H1 (cell line): ENCODE measurements at regions not wholly inside any gene's neighbourhood (a gene's known extent, or its start where the extent isn't known, plus 50 kb on each side); places are given as distances from the start of the nearest gene placed in this dataset.

Source experiments
- CBX5 ChIP-seq: fragments of 300-800, 300-1000 bp; sonication (generic); IDR thresholded peaks from 2 replicates; pipeline ENCODE4 v1.7.1; 2016; ENCODE audit warnings: antibody characterized with exemption, low read length, low read depth
- CEBPB ChIP-seq: IDR thresholded peaks from 2 replicates; pipeline ENCODE4 v1.6.1; 2012; ENCODE audit warnings: low read depth, low read length
- EP300 ChIP-seq, 2 experiments: IDR thresholded peaks; 1 replicate in 1 of 2; 2 replicates in 1 of 2; pipeline ENCODE4 v1.6.1; 2011 to 2012; ENCODE audit warnings: low read depth in 2 of 2, low read length in 2 of 2, mild to moderate bottlenecking in 2 of 2, borderline replicate concordance in 1 of 2, inconsistent platforms in 1 of 2, moderate library complexity in 1 of 2
- EZH2 ChIP-seq: fragments of 200-600 bp; sonication (generic); IDR thresholded peaks from 2 replicates; pipeline ENCODE4 v1.7.1; 2012; ENCODE audit warnings: low read depth, mild to moderate bottlenecking, moderate library complexity, low read length, inconsistent platforms; ENCODE audit not compliant: severe bottlenecking
- JUN ChIP-seq: IDR thresholded peaks from 2 replicates; pipeline ENCODE4 v1.6.1; 2011; ENCODE audit warnings: low read depth, mild to moderate bottlenecking, improper control_type of control experiment, low read length
- JUND ChIP-seq: IDR thresholded peaks from 2 replicates; pipeline ENCODE4 v1.6.1; 2011; ENCODE audit warnings: mild to moderate bottlenecking, improper control_type of control experiment, low read length
- KDM5A ChIP-seq: fragments of 200-600 bp; IDR thresholded peaks from 2 replicates; pipeline ENCODE4 v1.7.1; 2012; ENCODE audit warnings: mild to moderate bottlenecking, low read length, inconsistent platforms, mixed read lengths
- POLR2A ChIP-seq, 2 experiments: IDR thresholded peaks; 1 replicate in 1 of 2; 2 replicates in 1 of 2; pipeline ENCODE4 v1.6.1; 2011; ENCODE audit warnings: low read depth in 2 of 2, low read length in 2 of 2, mild to moderate bottlenecking in 2 of 2; ENCODE audit errors: control extremely low read depth in 1 of 2
- RBBP5 ChIP-seq: IDR thresholded peaks from 2 replicates; pipeline ENCODE4 v1.7.1; 2012; ENCODE audit warnings: low read depth, mild to moderate bottlenecking, inconsistent platforms, low read length, moderate library complexity, borderline replicate concordance
- YY1 ChIP-seq: IDR thresholded peaks from 2 replicates; pipeline ENCODE4 v1.6.1; 2011; ENCODE audit warnings: low read depth, mild to moderate bottlenecking, low read length
- ZNF274 ChIP-seq: IDR thresholded peaks from 2 replicates; pipeline ENCODE4 v1.7.0; 2012; ENCODE audit warnings: low read length, borderline replicate concordance; ENCODE audit errors: extremely low read depth
- TF ChIP-seq, protein P1 (sequence below), 3 experiments: IDR thresholded peaks; 1 replicate in 2 of 3; 2 replicates in 1 of 3; pipeline versions ENCODE4 v1.5.1 to v1.6.1; 2011; ENCODE audit warnings: low read length in 3 of 3, mild to moderate bottlenecking in 3 of 3, inconsistent platforms in 2 of 3, low read depth in 1 of 3, moderate library complexity in 1 of 3; ENCODE audit not compliant: insufficient read depth in 1 of 3; ENCODE audit errors: control extremely low read depth in 1 of 3
- TF ChIP-seq, protein P2 (sequence below): IDR thresholded peaks from 2 replicates; pipeline ENCODE4 v1.6.1; 2012; ENCODE audit warnings: low read length, inconsistent platforms

DNA sequence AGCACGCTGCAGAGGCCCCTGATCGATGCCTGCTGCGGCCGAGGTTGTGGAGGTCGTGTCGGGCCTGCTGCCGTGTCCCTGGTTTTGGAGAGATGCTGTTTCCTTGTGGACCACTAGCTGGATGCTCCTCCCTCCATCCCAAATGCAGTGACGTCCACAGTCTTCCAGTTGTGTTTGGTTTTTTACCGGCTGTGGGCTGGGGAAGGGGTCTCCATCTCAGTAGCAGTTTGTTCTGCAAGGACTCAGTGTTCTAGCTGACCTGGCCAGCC lies 143.0 kb upstream of the SHH start:
- TF ChIP-seq, protein P1, sequence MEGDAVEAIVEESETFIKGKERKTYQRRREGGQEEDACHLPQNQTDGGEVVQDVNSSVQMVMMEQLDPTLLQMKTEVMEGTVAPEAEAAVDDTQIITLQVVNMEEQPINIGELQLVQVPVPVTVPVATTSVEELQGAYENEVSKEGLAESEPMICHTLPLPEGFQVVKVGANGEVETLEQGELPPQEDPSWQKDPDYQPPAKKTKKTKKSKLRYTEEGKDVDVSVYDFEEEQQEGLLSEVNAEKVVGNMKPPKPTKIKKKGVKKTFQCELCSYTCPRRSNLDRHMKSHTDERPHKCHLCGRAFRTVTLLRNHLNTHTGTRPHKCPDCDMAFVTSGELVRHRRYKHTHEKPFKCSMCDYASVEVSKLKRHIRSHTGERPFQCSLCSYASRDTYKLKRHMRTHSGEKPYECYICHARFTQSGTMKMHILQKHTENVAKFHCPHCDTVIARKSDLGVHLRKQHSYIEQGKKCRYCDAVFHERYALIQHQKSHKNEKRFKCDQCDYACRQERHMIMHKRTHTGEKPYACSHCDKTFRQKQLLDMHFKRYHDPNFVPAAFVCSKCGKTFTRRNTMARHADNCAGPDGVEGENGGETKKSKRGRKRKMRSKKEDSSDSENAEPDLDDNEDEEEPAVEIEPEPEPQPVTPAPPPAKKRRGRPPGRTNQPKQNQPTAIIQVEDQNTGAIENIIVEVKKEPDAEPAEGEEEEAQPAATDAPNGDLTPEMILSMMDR (IDR thresholded peaks at IDR 0.05; ENCODE audit: control extremely low read depth in 1 of 3, insufficient read depth in 1 of 3, low read depth in 1 of 3, low read length in 3 of 3), result no peak
- TF ChIP-seq JUN (no peak), RBBP5 (no peak), KDM5A (no peak), ZNF274 (no peak), JUND (no peak), CEBPB (no peak), POLR2A (IDR thresholded peaks at IDR 0.05; ENCODE audit: control extremely low read depth in 1 of 2, low read depth in 2 of 2, low read length in 2 of 2) (no peak), YY1 (no peak), EZH2 (no peak), CBX5 (no peak), EP300 (IDR thresholded peaks at IDR 0.05; ENCODE audit: borderline replicate concordance in 1 of 2, low read depth in 2 of 2, low read length in 2 of 2) (no peak)
- TF ChIP-seq, protein P2, sequence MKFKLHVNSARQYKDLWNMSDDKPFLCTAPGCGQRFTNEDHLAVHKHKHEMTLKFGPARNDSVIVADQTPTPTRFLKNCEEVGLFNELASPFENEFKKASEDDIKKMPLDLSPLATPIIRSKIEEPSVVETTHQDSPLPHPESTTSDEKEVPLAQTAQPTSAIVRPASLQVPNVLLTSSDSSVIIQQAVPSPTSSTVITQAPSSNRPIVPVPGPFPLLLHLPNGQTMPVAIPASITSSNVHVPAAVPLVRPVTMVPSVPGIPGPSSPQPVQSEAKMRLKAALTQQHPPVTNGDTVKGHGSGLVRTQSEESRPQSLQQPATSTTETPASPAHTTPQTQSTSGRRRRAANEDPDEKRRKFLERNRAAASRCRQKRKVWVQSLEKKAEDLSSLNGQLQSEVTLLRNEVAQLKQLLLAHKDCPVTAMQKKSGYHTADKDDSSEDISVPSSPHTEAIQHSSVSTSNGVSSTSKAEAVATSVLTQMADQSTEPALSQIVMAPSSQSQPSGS, result no peak
